ENCODE measurements at regions not wholly inside any gene's neighbourhood (a gene's known extent, or its start where the extent isn't known, plus 50 kb on each side); places are given as distances from the start of the nearest gene placed in this dataset.

GRCh38 chr15:38680775-38681174 is 116.2 kb upstream of the RASGRP1 start:
- ChIA-PET POLR2A (no interaction called here), CTCF (interaction anchor here (1.0 to 2.8 kb wide), 5 partner anchors 9 to 240 kb away, joined by 3 to 15 read pairs (median 7); partner anchors contain the start of gene RASGRP1)
- DNase-seq (ENCODE audit: extremely low spot score) = no peak
- no peak for TF ChIP-seq CTCF (IDR thresholded peaks at IDR 0.05; ENCODE audit: control extremely low read depth, extremely low read depth, low read depth, missing control alignments)

- no peak for DNase-seq (ENCODE audit: extremely low spot score)
- ChIA-PET POLR2A (interaction anchor here (0.5 kb wide), 1 partner anchor 100 kb away, joined by 3 read pairs; no protein-coding TSS in a partner anchor), CTCF (interaction anchor here (0.8 to 11.1 kb wide), 32 partner anchors 9 to 688 kb away, joined by 3 to 195 read pairs (median 8); partner anchors contain the start of gene RASGRP1)
- TF ChIP-seq CTCF (IDR thresholded peaks at IDR 0.05; ENCODE audit: control extremely low read depth, extremely low read depth, low read depth, missing control alignments) = no peak
Measured at GRCh38 chr15:38682363-38682762, 117.7 kb upstream of the RASGRP1 start.

- DNase-seq (ENCODE audit: extremely low spot score) = no peak
- POLR2A ChIA-PET = interaction anchor here (0.5 kb wide), 1 partner anchor 100 kb away, joined by 3 read pairs; no protein-coding TSS in a partner anchor
- CTCF ChIA-PET = interaction anchor here (0.6 to 11.1 kb wide), 37 partner anchors 9 to 688 kb away, joined by 3 to 195 read pairs (median 6); partner anchors contain the start of gene RASGRP1
- no peak for TF ChIP-seq CTCF (IDR thresholded peaks at IDR 0.05; ENCODE audit: control extremely low read depth, extremely low read depth, low read depth, missing control alignments)
Measured at GRCh38 chr15:38682861-38683260, 118.2 kb upstream of the RASGRP1 start.

GRCh38 chr15:38683382-38684242 is 119.0 kb upstream of the RASGRP1 start:
- ChIA-PET POLR2A (no interaction called here), CTCF (interaction anchor here (0.6 to 11.1 kb wide), 55 partner anchors 8 to 689 kb away, joined by 3 to 195 read pairs (median 6); partner anchors contain the start of genes FAM98B and RASGRP1)
- peak; percentile 82 for TF ChIP-seq CTCF (IDR thresholded peaks at IDR 0.05; ENCODE audit: control extremely low read depth, extremely low read depth, low read depth, missing control alignments)
- DNase-seq (ENCODE audit: extremely low spot score) = peak; percentile 52

- TF ChIP-seq CTCF (IDR thresholded peaks at IDR 0.05; ENCODE audit: control extremely low read depth, extremely low read depth, low read depth, missing control alignments) = no peak
- CTCF ChIA-PET = interaction anchor here (0.6 to 11.1 kb wide), 34 partner anchors 7 to 244 kb away, joined by 3 to 195 read pairs (median 7); partner anchors contain the start of genes FAM98B and RASGRP1
- POLR2A ChIA-PET = no interaction called here
- no peak for DNase-seq (ENCODE audit: extremely low spot score)
Measured at GRCh38 chr15:38684440-38685010, 119.9 kb upstream of the RASGRP1 start.

- no peak for TF ChIP-seq CTCF (IDR thresholded peaks at IDR 0.05; ENCODE audit: control extremely low read depth, extremely low read depth, low read depth, missing control alignments)
- ChIA-PET POLR2A (no interaction called here), CTCF (interaction anchor here (0.8 to 11.1 kb wide), 12 partner anchors 13 to 245 kb away, joined by 3 to 195 read pairs (median 23); partner anchors contain the start of gene RASGRP1)
- no peak for DNase-seq (ENCODE audit: extremely low spot score)
Measured at GRCh38 chr15:38685686-38686339, 121.2 kb upstream of the RASGRP1 start.

Data from GM10248 (cell line).